ENCODE measurements at regions not wholly inside any gene's neighbourhood (a gene's known extent, or its start where the extent isn't known, plus 50 kb on each side); places are given as distances from the start of the nearest gene placed in this dataset.

- H3K27ac ChIP-seq = no peak overlapping the region
- TF ChIP-seq CTCF (conservative IDR thresholded peaks at IDR 0.05) = no peak
- TF ChIP-seq ZFX (IDR thresholded peaks at IDR 0.05) = no peak
Measured at GRCh38 chrX:9280831-9281230, 184.0 kb upstream of the TBL1X start.

- no peak overlapping the region for H3K27ac ChIP-seq
- TF ChIP-seq ZFX (IDR thresholded peaks at IDR 0.05) (no peak), CTCF (conservative IDR thresholded peaks at IDR 0.05) (no peak)
Measured at GRCh38 chrX:9282325-9282724, 182.5 kb upstream of the TBL1X start.

- no peak overlapping the region for H3K27ac ChIP-seq
- TF ChIP-seq ZFX (IDR thresholded peaks at IDR 0.05) (no peak), CTCF (conservative IDR thresholded peaks at IDR 0.05) (no peak)
Measured at GRCh38 chrX:9285342-9285771, 179.5 kb upstream of the TBL1X start.

GRCh38 chrX:9286234-9286633, 178.6 kb upstream of the TBL1X start:
- TF ChIP-seq ZFX (IDR thresholded peaks at IDR 0.05) (no peak), CTCF (conservative IDR thresholded peaks at IDR 0.05) (no peak)
- H3K27ac ChIP-seq = no peak overlapping the region

- no peak for TF ChIP-seq CTCF (conservative IDR thresholded peaks at IDR 0.05)
- H3K27ac ChIP-seq = no peak overlapping the region
Measured at GRCh38 chrX:9291629-9292028, 173.2 kb upstream of the TBL1X start.

- TF ChIP-seq ZFX (IDR thresholded peaks at IDR 0.05) (no peak), CTCF (conservative IDR thresholded peaks at IDR 0.05) (no peak)
- no peak overlapping the region for H3K27ac ChIP-seq
Measured at GRCh38 chrX:9293051-9293496, 171.8 kb upstream of the TBL1X start.

- H3K27ac ChIP-seq = no peak overlapping the region
- TF ChIP-seq ZFX (IDR thresholded peaks at IDR 0.05) (no peak), CTCF (conservative IDR thresholded peaks at IDR 0.05) (no peak)
Measured at GRCh38 chrX:9293903-9294302, 171.0 kb upstream of the TBL1X start.

Data from C4-2B (cell line).